OCI-LY7 (cell line): ENCODE measurements at regions not wholly inside any gene's neighbourhood (a gene's known extent, or its start where the extent isn't known, plus 50 kb on each side); places are given as distances from the start of the nearest gene placed in this dataset.

Source experiments
- BruUV-seq: library from RNA; stranded (reverse); fragments of 400-500 nt; replicated peaks from 2 replicates; lab custom pipeline; 2021; lab: Mats Ljungman, UMichigan
- CTCF ChIA-PET: fragments of 300-600 bp; sonication (Branson Sonifier 250); formaldehyde crosslinking; loops from one replicate; lab custom pipeline; 2022; ENCODE audit warnings: antibody characterized with exemption; ENCODE audit not compliant: unreplicated experiment; lab: Charles Lee
- POLR2A ChIA-PET: fragments of 300-600 bp; sonication (Branson Sonifier 250); formaldehyde crosslinking; loops from one replicate; lab custom pipeline; 2022; ENCODE audit warnings: antibody characterized with exemption; lab: Charles Lee
- DNase-seq: peaks from one replicate; pipeline ENCODE4 v3.0.0-alpha.2; 2015; ENCODE audit warnings: low spot score
- H2AFZ ChIP-seq: fragments of 200-600 bp; sonication (generic), shearing (Covaris generic); 2 replicates; pipeline ENCODE4 v1.6.1; 2014; ENCODE audit warnings: mild to moderate bottlenecking, antibody characterized with exemption, low read length, moderate library complexity
- H3K27ac ChIP-seq: fragments of 200-600 bp; sonication (generic); 2 replicates; pipeline ENCODE4 v1.5.1; 2014; ENCODE audit warnings: mixed run types, low read depth, mild to moderate bottlenecking, moderate library complexity, low read length, inconsistent platforms; ENCODE audit not compliant: poor library complexity, severe bottlenecking
- H3K36me3 ChIP-seq: fragments of 200-600 bp; sonication (generic); 2 replicates; pipeline ENCODE4 v1.6.1; 2014; ENCODE audit warnings: mild to moderate bottlenecking, antibody characterized with exemption, low read length, moderate library complexity, mixed read lengths; ENCODE audit not compliant: insufficient read depth
- H3K4me1 ChIP-seq: fragments of 200-600 bp; sonication (generic); 2 replicates; pipeline ENCODE4 v1.5.1; 2014; ENCODE audit warnings: mild to moderate bottlenecking, low read length; ENCODE audit not compliant: insufficient read depth, poor library complexity, severe bottlenecking
- H3K4me2 ChIP-seq: fragments of 200-600 bp; sonication (generic); 2 replicates; pipeline ENCODE4 v1.6.1; 2014; ENCODE audit warnings: mild to moderate bottlenecking, low read length
- H3K4me3 ChIP-seq: fragments of 200-600 bp; sonication (generic); 2 replicates; pipeline ENCODE4 v1.5.1; 2014; ENCODE audit warnings: mild to moderate bottlenecking, low read depth, low read length; ENCODE audit not compliant: poor library complexity, severe bottlenecking
- H3K79me2 ChIP-seq: fragments of 200-600 bp; sonication (generic); 2 replicates; pipeline ENCODE4 v1.6.1; 2016; ENCODE audit warnings: low read depth, mild to moderate bottlenecking, low read length, moderate library complexity, mixed read lengths; ENCODE audit not compliant: insufficient read depth
- H3K9me2 ChIP-seq: fragments of 200-600 bp; sonication (generic); 2 replicates; pipeline ENCODE4 v1.6.1; 2016; ENCODE audit warnings: mild to moderate bottlenecking, low read length, mixed read lengths; ENCODE audit not compliant: insufficient read depth
- H3K9me3 ChIP-seq: fragments of 200-600 bp; sonication (generic); 2 replicates; pipeline ENCODE4 v1.6.1; 2014; ENCODE audit warnings: mild to moderate bottlenecking, mixed run types, low read length, mixed read lengths
- H4K20me1 ChIP-seq: fragments of 200-600 bp; sonication (generic); 2 replicates; pipeline ENCODE4 v1.6.1; 2014; ENCODE audit warnings: mild to moderate bottlenecking, antibody characterized with exemption, low read length, moderate library complexity, mixed read lengths; ENCODE audit not compliant: insufficient read depth
- EZH2phosphoT487 ChIP-seq: fragments of 200-600 bp; sonication (generic); IDR thresholded peaks from 2 replicates; pipeline ENCODE4 v1.6.1; 2018; ENCODE audit warnings: low read depth, borderline replicate concordance, mild to moderate bottlenecking, mixed run types, antibody characterized with exemption, low read length, moderate library complexity, mixed read lengths
- intact Hi-C: fragments of 100-400 bp; cut with micrococcal nuclease; formaldehyde crosslinking; loops from one replicate; pipeline ENCODE4 v1.10.0; 2022; ENCODE audit not compliant: unreplicated experiment
- TF ChIP-seq, protein P1 (sequence below): fragments of 200-600 bp; sonication (generic); conservative IDR thresholded peaks from 2 replicates; pipeline ENCODE4 v1.5.1; 2014; ENCODE audit warnings: mild to moderate bottlenecking, antibody characterized with exemption, low read length, moderate library complexity, mixed read lengths

DNA sequence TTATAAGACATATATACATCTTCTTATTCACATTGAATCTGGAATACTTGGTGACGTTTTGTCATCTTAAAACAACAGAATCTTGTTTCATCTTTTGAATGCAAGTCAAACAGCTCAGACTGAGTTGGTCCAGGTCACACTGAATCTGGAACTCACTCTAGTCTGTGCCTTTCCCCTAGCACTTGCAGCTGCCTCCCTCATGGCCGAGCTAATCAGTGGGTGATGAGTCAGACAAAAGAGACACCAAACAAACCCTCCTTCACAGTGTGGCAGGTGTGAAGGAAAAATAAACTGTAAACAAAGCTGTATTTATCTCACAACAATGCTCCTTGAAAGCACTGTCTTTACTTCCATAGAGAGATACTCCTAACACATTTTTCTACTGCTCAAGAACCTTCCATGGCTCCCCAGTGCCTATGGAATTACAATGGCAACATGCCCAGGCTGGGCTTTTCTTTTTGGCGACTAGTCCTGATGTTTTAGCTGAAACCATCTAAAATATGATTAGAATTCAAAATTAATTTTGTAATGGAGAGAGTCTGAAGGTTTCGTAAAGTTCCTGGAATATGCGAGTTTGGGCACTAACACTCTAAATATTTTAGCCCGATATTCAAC lies 140.0 kb downstream of the ZNF365 start:
- no peak overlapping the region for H2AFZ ChIP-seq
- H4K20me1 ChIP-seq, result no peaks in the 10 kb centered on the region
- H3K79me2 ChIP-seq, result no peaks in the 10 kb centered on the region
- H3K4me1 ChIP-seq, result no peaks in the 10 kb centered on the region
- CTCF ChIA-PET, result no interaction called here
- TF ChIP-seq EZH2phosphoT487, result no peak
- TF ChIP-seq, protein P1, sequence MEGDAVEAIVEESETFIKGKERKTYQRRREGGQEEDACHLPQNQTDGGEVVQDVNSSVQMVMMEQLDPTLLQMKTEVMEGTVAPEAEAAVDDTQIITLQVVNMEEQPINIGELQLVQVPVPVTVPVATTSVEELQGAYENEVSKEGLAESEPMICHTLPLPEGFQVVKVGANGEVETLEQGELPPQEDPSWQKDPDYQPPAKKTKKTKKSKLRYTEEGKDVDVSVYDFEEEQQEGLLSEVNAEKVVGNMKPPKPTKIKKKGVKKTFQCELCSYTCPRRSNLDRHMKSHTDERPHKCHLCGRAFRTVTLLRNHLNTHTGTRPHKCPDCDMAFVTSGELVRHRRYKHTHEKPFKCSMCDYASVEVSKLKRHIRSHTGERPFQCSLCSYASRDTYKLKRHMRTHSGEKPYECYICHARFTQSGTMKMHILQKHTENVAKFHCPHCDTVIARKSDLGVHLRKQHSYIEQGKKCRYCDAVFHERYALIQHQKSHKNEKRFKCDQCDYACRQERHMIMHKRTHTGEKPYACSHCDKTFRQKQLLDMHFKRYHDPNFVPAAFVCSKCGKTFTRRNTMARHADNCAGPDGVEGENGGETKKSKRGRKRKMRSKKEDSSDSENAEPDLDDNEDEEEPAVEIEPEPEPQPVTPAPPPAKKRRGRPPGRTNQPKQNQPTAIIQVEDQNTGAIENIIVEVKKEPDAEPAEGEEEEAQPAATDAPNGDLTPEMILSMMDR, result no peak
- no peak overlapping the region for H3K4me2 ChIP-seq
- H3K9me2 ChIP-seq, result no peaks in the 10 kb centered on the region
- no peak for DNase-seq
- no TSS peak for BruUV-seq
- 0 out of 2 replicates have a peak, but pooled peaks cover 9% of the 10 kb centered on the region for H3K9me3 ChIP-seq
- intact Hi-C loops, result no loop called here
- POLR2A ChIA-PET, result interaction anchor here (0.9 to 1.1 kb wide), 3 partner anchors 13 to 66 kb away, joined by 3 to 4 read pairs (median 3); no protein-coding TSS in a partner anchor
- no peaks in the 10 kb centered on the region for H3K36me3 ChIP-seq
- H3K27ac ChIP-seq, result no peak overlapping the region
- no peak overlapping the region for H3K4me3 ChIP-seq

GRCh38 chr10:62517252-62517651 lies 143.1 kb downstream of the ZNF365 start:
- no peak for DNase-seq
- TF ChIP-seq, protein P1, result no peak
- TF ChIP-seq EZH2phosphoT487, result no peak
- Histone ChIP-seq H3K9me3 (0 out of 2 replicates have a peak, but pooled peaks cover 9% of the 10 kb centered on the region), H3K4me1 (no peaks in the 10 kb centered on the region), H3K9me2 (no peaks in the 10 kb centered on the region), H4K20me1 (no peaks in the 10 kb centered on the region), H3K27ac (no peak overlapping the region), H3K4me3 (no peak overlapping the region), H3K4me2 (no peak overlapping the region), H3K36me3 (no peaks in the 10 kb centered on the region), H2AFZ (no peak overlapping the region), H3K79me2 (no peaks in the 10 kb centered on the region)
- POLR2A ChIA-PET, result interaction anchor here (0.7 to 2.2 kb wide), 2 partner anchors 10 to 692 kb away, joined by 3 to 12 read pairs; no protein-coding TSS in a partner anchor
- CTCF ChIA-PET, result no interaction called here
- BruUV-seq, result no TSS peak
- intact Hi-C loops, result no loop called here
